GM23248 (cell line): ENCODE measurements at regions not wholly inside any gene's neighbourhood (a gene's known extent, or its start where the extent isn't known, plus 50 kb on each side); places are given as distances from the start of the nearest gene placed in this dataset.

ENCODE experiments used
- DNase-seq: peaks from one replicate; pipeline ENCODE4 v3.0.0-alpha.2; 2015
- H2AFZ ChIP-seq: fragments of 200-600 bp; sonication (generic); 2 replicates; pipeline ENCODE4 v1.6.1; 2016; ENCODE audit warnings: antibody characterized with exemption
- H3F3A ChIP-seq: fragments of 200-600 bp; sonication (generic); 2 replicates; pipeline ENCODE4 v1.6.1; 2016; ENCODE audit warnings: mild to moderate bottlenecking, antibody characterized with exemption, mixed run types; ENCODE audit not compliant: insufficient read depth
- H3K27ac ChIP-seq: fragments of 200-600 bp; sonication (generic); 2 replicates; pipeline ENCODE4 v1.5.1; 2016; ENCODE audit warnings: mild to moderate bottlenecking
- H3K27me3 ChIP-seq: fragments of 200-600 bp; sonication (generic); replicated peaks from 2 replicates; pipeline ENCODE4 v1.6.1; 2016; ENCODE audit warnings: mild to moderate bottlenecking; ENCODE audit not compliant: insufficient read depth
- H3K36me3 ChIP-seq: fragments of 200-600 bp; sonication (generic); 2 replicates; pipeline ENCODE4 v1.6.1; 2016; ENCODE audit warnings: low read depth, mild to moderate bottlenecking
- H3K4me1 ChIP-seq: fragments of 200-600 bp; sonication (generic); 2 replicates; pipeline ENCODE4 v1.6.1; 2016; ENCODE audit warnings: mild to moderate bottlenecking; ENCODE audit not compliant: insufficient read depth
- H3K4me2 ChIP-seq: fragments of 200-600 bp; sonication (generic); one replicate; pipeline ENCODE4 v1.6.1; 2016; ENCODE audit warnings: mild to moderate bottlenecking; ENCODE audit not compliant: unreplicated experiment
- H3K4me3 ChIP-seq: fragments of 200-600 bp; sonication (generic); 2 replicates; pipeline ENCODE4 v1.5.1; 2016; ENCODE audit warnings: mild to moderate bottlenecking
- H3K79me2 ChIP-seq: fragments of 200-600 bp; sonication (generic); 2 replicates; pipeline ENCODE4 v1.6.1; 2016; ENCODE audit warnings: mild to moderate bottlenecking; ENCODE audit not compliant: insufficient read depth
- H3K9ac ChIP-seq: fragments of 200-600 bp; sonication (generic); 2 replicates; pipeline ENCODE4 v1.6.1; 2016; ENCODE audit warnings: mild to moderate bottlenecking
- H3K9me2 ChIP-seq: fragments of 200-600 bp; sonication (generic); 2 replicates; pipeline ENCODE4 v1.6.1; 2016; ENCODE audit warnings: mixed run types, mild to moderate bottlenecking, moderate library complexity; ENCODE audit not compliant: insufficient read depth
- H3K9me3 ChIP-seq: fragments of 200-600 bp; sonication (generic); one replicate; pipeline ENCODE4 v1.6.1; 2017; ENCODE audit warnings: low read depth
- H4K20me1 ChIP-seq: fragments of 200-600 bp; sonication (generic); 2 replicates; pipeline ENCODE4 v1.6.0; 2016; ENCODE audit not compliant: insufficient read depth
- EZH2 ChIP-seq: fragments of 200-600 bp; sonication (generic); IDR thresholded peaks from 2 replicates; pipeline ENCODE4 v1.6.1; 2018; ENCODE audit warnings: antibody characterized with exemption, mild to moderate bottlenecking; ENCODE audit not compliant: insufficient read depth, poor library complexity, severe bottlenecking
- EZH2phosphoT487 ChIP-seq: fragments of 200-600 bp; sonication (generic); IDR thresholded peaks from 2 replicates; pipeline ENCODE4 v1.6.1; 2018; ENCODE audit warnings: antibody characterized with exemption, moderate library complexity, mild to moderate bottlenecking, low read depth; ENCODE audit not compliant: insufficient read depth
- WGBS, 2 experiments: methylation state at CpG; one replicate each; pipeline ENCODE4 v1.1.6; 2015 to 2017; ENCODE audit warnings: low lambda C conversion rate in 2 of 2, low coverage in 1 of 2; ENCODE audit errors: missing lambda C conversion rate in 2 of 2; 5-methylcytosine and 5-hydroxymethylcytosine counted together
- in situ Hi-C: fragments of 300-500 bp; cut with MboI; formaldehyde crosslinking; loops from 2 replicates; pipeline ENCODE4 v1.15.0; 2020

DNA sequence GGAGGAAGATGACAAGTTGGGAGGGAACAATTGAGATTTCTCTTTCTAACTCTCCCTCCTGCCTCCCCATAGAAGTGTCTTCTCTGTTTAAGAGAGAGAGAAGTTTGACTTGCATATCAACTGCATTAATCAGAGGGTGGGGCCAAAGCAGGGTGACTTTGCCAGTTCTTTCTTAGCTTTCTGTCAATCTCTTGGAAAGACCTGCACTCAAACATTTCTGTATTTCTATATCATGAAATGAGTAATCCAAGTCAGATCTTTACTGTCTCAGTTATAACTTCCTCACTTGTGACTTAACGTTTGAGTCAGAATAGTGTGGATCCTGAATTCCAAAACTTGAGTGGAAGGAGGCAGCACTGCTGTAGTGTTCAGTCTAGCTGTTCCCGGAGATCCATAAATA is 180.8 kb upstream of the KCNK2 start:
- WGBS, 2 experiments, result 22 to 26% methylated on average over 2 of the region's 2 CpGs

DNA sequence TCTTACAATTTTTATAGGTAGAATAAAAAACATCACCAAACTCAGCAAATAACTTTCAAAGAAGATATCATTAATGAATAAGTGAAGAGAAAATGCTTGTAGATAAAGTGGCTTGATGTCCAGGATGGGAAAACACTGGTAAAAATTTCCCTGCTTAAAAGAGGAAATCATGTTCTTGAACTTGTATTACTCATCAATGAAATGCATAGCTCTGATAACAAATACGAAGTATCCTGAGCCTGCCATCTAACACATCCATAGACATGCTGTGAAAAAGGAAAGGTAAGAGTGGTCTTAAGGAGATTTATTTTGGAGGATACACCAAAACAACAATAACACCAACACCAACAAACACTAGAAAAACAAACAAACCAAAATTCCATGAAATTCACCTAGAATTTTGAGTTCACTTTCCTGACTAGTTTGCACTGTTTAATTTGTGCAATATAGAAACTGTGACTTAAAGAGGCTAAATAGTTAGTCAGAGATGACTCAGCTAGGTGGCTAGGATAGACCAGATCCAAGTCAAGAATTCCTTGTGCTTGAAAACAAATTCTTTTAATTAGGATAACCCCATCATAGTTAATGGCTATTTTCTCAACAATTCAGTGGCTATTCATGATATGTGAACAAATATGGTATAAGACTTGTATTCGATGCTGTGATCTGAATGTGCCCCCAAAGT is 179.8 kb upstream of the KCNK2 start:
- peak overlapping the region; percentile 72 for H3K4me2 ChIP-seq
- no peaks in the 10 kb centered on the region for H3K9me3 ChIP-seq
- H3K4me1 ChIP-seq, result peaks cover 52% of the 10 kb centered on the region
- H3K36me3 ChIP-seq, result no peaks in the 10 kb centered on the region
- H3K27me3 ChIP-seq, result no peaks in the 10 kb centered on the region
- 0 out of 2 replicates have a peak overlapping the region, but pooled peaks have one; percentile 11 for H3K9ac ChIP-seq
- 0% methylated on average over 2 of the region's 2 CpGs for WGBS, 2 experiments
- TF ChIP-seq EZH2phosphoT487, result no peak
- no peak for TF ChIP-seq EZH2
- peak overlapping the region; percentile 57 for H3K27ac ChIP-seq
- H3K9me2 ChIP-seq, result no peaks in the 10 kb centered on the region
- H3K79me2 ChIP-seq, result no peaks in the 10 kb centered on the region
- DNase-seq, result peak; percentile 86
- peak overlapping the region; percentile 31 for H2AFZ ChIP-seq
- no peaks in the 10 kb centered on the region for H4K20me1 ChIP-seq
- in situ Hi-C loops, result no loop called here
- peak overlapping the region; percentile 3; the same call in 1 of the 2 replicates for H3K4me3 ChIP-seq
- H3F3A ChIP-seq, result peaks cover 50% of the 10 kb centered on the region

More for the DNA sequence above, 180.8 kb upstream of the KCNK2 start:
- TF ChIP-seq EZH2 (no peak), EZH2phosphoT487 (no peak)
- in situ Hi-C loops, result no loop called here
- peak overlapping the region; percentile 31; the same call in 1 of the 2 replicates for H2AFZ ChIP-seq
- peak overlapping the region; percentile 3; the same call in 1 of the 2 replicates for H3K4me3 ChIP-seq
- no peaks in the 10 kb centered on the region for H3K79me2 ChIP-seq
- no peaks in the 10 kb centered on the region for H3K36me3 ChIP-seq
- H3K4me1 ChIP-seq, result peaks cover 52% of the 10 kb centered on the region
- peaks cover 55% of the 10 kb centered on the region for H3F3A ChIP-seq
- H3K9me2 ChIP-seq, result no peaks in the 10 kb centered on the region
- peak; percentile 67 for DNase-seq
- no peaks in the 10 kb centered on the region for H3K9me3 ChIP-seq
- H4K20me1 ChIP-seq, result no peaks in the 10 kb centered on the region
- H3K27ac ChIP-seq, result peak overlapping the region; percentile 57
- H3K27me3 ChIP-seq, result no peaks in the 10 kb centered on the region
- H3K4me2 ChIP-seq, result peak overlapping the region; percentile 72
- peak overlapping the region; percentile 11 for H3K9ac ChIP-seq

DNA sequence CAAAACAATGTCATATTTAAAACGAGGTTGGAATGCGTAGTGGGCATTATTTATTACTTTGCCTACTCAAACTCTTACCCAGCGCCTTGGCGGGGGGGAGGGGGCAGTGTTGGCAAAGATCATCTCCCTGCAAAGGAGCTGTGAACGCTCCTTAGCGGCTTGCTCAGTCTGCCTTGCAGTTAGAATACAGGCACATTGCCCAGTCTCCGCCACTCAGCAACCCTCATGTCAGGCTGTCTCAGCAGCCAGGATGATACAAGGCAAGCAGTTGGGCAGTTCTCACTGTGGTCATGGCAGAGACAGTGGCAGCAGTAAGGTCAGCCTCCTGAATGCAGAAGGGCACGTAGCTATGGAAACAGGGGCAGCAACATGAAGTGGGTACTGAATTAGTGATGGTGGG is 170.4 kb upstream of the KCNK2 start:
- Histone ChIP-seq H3K4me3 (no peak overlapping the region), H3K79me2 (no peaks in the 10 kb centered on the region), H2AFZ (no peak overlapping the region), H3K36me3 (no peaks in the 10 kb centered on the region), H3K27me3 (no peaks in the 10 kb centered on the region), H3K9me3 (no peaks in the 10 kb centered on the region), H3F3A (no peaks in the 10 kb centered on the region), H4K20me1 (no peaks in the 10 kb centered on the region), H3K4me1 (no peaks in the 10 kb centered on the region), H3K9me2 (no peaks in the 10 kb centered on the region; the same call in 1 of the 2 replicates), H3K4me2 (no peak overlapping the region), H3K9ac (no peak overlapping the region), H3K27ac (no peak overlapping the region)
- no peak for DNase-seq
- TF ChIP-seq EZH2, result no peak
- no peak for TF ChIP-seq EZH2phosphoT487
- WGBS, 2 experiments, result 89 to 91% methylated on average over 8 of the region's 8 CpGs
- in situ Hi-C loops, result no loop called here

DNA sequence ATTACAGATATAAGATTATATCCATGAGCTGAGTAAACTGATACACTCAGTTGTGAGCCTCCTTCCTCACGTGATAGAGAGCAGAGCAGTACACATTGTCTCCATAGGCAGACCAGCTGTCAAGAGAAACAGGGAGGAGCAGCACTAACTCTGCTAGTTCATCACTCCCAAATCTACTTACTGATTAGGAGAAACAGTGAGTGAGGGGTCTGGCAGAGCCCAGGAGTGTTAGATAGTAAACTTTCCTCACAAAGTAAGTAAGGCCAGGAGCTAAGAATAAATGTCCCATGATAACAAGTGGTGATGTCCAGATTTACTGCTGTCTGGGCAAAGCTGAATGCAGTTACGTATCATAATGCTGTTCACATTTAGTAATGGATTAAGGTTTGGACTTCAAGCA is 168.6 kb upstream of the KCNK2 start:
- Histone ChIP-seq H3K4me2 (no peak overlapping the region), H3K9me3 (no peaks in the 10 kb centered on the region), H3K36me3 (no peaks in the 10 kb centered on the region), H3K9ac (no peak overlapping the region), H3F3A (no peaks in the 10 kb centered on the region), H2AFZ (no peak overlapping the region), H3K4me1 (no peaks in the 10 kb centered on the region), H4K20me1 (no peaks in the 10 kb centered on the region), H3K27me3 (no peaks in the 10 kb centered on the region), H3K4me3 (no peak overlapping the region), H3K27ac (no peak overlapping the region), H3K9me2 (no peaks in the 10 kb centered on the region), H3K79me2 (no peaks in the 10 kb centered on the region)
- no peak for DNase-seq
- whole genome bisulfite sequencing, 2 experiments, result 93 to 98% methylated on average over 2 of the region's 2 CpGs
- TF ChIP-seq EZH2 (no peak), EZH2phosphoT487 (no peak)
- in situ Hi-C loops, result no loop called here
